NCI-H524 treated with DMSO at 0.1 percent for 48 hours (cell line): ENCODE measurements at regions not wholly inside any gene's neighbourhood (a gene's known extent, or its start where the extent isn't known, plus 50 kb on each side); places are given as distances from the start of the nearest gene placed in this dataset.

Experiments
- DNase-seq: peaks from one replicate; lab custom pipeline; 2025; lab: John Stamatoyannopoulos, UW

- no peak for DNase-seq
Measured at GRCh38 chr21:35254006-35254764, 205.1 kb upstream of the RUNX1 start.

DNA sequence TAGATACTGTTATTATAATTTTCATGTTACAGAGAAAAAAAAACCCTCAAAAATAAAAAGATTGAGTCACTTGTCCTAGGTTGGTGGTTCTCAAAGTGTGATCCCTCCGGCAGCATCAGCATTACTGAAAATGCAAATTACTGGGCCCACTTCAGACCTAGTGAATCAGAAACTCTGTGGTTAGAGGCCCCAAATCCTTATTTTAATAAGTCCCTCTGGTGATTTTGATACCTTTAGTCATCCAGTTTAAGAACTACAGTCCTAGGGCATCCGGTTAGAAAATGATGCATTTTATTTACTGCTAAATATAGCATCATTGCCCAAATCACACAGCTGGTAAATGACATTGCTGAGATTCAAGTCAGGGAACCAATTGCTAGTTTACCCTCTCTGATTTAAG lies 203.7 kb upstream of the RUNX1 start:
- no peak for DNase-seq

GRCh38 chr21:35249636-35250035 lies 200.5 kb upstream of the RUNX1 start:
- no peak for DNase-seq

- DNase-seq: no peak
Measured at GRCh38 chr21:35245879-35246278, 196.8 kb upstream of the RUNX1 start.

DNA sequence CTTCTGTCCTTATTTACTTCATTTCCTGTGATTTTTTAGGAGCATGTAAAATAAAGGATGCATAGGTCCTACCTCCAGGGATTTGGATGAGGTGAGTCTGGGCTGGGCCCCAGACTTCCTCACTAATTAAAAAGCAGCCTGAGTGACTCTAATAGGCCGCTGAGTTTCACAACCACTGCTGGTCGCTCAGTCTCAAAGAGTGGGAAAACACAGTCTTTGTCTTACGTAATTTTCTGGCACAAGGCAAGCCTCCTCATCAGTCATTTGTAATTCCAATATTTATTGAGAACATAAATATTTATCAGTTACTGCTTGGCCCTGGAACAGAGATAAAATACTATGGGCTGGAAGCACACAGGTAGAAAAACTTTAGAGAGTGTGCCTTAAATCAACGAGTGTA lies 195.4 kb upstream of the RUNX1 start:
- DNase-seq: no peak

- DNase-seq: no peak
Measured at GRCh38 chr21:35243171-35243570, 194.1 kb upstream of the RUNX1 start.

GRCh38 chr21:35239811-35240219 lies 190.7 kb upstream of the RUNX1 start:
- DNase-seq: peak; percentile 96

- no peak for DNase-seq
Measured at GRCh38 chr21:35238119-35238518, 189.0 kb upstream of the RUNX1 start.

GRCh38 chr21:35237287-35237686 lies 188.2 kb upstream of the RUNX1 start:
- no peak for DNase-seq

GRCh38 chr21:35236090-35236489 lies 187.0 kb upstream of the RUNX1 start:
- DNase-seq: no peak

- DNase-seq: no peak
Measured at GRCh38 chr21:35234725-35235124, 185.6 kb upstream of the RUNX1 start.

- DNase-seq: no peak
Measured at GRCh38 chr21:35233756-35234155, 184.7 kb upstream of the RUNX1 start.

DNA sequence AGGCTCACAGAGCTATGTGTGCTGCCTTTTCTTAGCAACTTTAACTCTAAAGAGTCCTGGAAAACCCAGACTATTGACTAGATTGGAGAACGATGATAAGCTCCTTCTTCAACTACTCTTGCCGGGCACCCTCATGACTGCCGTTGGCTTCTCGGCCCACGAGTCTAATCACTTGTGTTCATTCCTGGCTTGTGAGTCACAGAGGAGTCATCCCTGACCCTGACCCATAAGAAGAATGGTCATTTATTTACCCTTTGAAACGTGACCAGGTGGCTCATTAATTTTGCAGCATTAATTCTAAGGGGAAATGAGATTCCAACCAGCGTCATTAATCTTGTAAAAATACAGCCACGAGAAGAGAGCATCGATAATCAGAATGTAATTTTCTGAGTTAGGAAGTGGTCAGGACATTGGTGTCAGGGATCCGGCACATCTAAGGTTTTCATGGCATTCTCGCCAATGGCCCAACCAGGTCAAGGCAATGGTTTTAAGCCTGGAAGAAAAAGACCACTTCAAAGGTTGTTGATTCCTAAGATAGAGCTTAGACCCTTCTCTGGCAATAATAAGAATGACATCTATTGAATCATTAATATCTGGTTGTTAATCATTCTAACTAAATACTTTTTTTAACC lies 183.6 kb upstream of the RUNX1 start:
- DNase-seq: no peak

GRCh38 chr21:35231090-35231489 lies 182.0 kb upstream of the RUNX1 start:
- DNase-seq: no peak

DNA sequence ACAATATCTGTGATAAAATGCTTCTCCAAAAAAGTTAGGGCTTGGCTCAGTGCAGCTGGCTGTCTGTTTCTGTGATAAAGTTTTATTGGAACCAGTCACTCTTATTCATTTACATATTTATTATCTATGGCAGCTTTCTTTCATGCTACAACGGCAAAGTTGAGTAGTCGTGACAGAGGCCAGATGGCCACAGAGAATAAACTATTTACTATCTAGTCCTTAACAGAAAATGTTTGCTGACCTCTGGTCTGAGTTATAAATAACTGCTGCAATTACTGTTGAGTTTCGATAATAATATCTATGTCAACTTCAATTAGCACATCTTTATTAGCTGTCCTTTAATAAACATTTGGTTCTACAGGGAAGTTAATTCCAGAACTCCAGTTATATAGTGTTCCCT lies 180.2 kb upstream of the RUNX1 start:
- DNase-seq: no peak

DNA sequence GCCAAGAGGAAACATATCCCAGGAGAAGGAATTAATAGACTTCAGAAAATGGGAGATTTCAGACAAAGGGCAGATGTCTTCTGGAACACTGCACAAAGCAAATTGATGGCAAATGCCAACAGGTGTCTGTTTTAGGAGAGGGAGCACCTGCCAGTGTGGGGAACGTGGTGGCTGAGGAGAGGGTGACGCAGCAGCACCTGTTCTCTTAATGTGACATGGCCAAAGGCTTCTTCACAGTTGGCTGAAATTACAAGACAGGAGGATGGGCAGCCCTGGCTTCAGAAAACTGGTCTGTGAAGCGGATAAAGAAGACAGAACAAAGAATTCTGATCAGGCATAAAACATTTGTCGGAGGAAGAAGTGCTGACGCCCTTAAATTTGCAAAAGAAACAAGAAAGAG lies 178.7 kb upstream of the RUNX1 start:
- no peak for DNase-seq

GRCh38 chr21:35226968-35227744 lies 178.1 kb upstream of the RUNX1 start:
- no peak for DNase-seq

DNA sequence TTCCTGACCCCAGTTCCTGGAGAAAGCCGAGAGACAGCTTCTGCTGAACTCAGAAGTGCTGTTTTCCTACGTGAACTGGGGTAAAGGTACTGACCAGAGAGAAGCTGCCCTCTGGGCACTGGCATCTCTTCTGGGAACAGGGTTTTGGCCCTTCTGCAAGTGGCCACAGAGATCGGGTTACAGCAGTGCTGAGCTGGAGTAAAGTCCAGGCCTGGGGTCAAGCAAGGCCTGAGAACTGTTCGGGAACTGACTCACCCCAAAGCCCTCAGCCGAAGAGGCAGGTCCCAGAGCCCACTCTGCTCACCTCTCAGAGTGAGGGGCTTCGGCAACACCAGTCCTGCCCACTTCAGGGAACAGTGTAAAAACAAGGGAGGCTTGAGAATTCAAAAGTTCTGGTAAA lies 177.2 kb upstream of the RUNX1 start:
- no peak for DNase-seq

DNA sequence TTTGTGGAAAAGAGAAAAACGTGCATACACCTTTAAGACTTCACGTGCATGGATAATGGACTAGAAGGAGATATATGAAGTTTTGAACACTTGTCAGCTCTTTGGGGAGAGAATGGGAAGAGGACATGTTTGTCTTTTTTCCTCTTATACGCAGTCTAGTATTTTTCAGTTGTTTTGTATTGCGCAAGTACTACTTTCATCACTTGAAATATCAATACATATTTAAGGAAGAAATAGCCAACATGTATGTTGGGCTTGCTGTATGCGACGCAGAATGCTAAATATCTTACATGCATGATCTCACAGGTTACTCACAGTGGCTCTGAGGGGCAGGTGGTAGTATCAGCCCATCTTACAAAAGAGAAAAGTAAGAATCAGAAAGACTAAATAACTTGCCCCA lies 176.5 kb upstream of the RUNX1 start:
- DNase-seq: no peak

- DNase-seq: no peak
Measured at GRCh38 chr21:35223480-35224156, 174.5 kb upstream of the RUNX1 start.

GRCh38 chr21:35222541-35222941 lies 173.4 kb upstream of the RUNX1 start:
- DNase-seq: no peak

DNA sequence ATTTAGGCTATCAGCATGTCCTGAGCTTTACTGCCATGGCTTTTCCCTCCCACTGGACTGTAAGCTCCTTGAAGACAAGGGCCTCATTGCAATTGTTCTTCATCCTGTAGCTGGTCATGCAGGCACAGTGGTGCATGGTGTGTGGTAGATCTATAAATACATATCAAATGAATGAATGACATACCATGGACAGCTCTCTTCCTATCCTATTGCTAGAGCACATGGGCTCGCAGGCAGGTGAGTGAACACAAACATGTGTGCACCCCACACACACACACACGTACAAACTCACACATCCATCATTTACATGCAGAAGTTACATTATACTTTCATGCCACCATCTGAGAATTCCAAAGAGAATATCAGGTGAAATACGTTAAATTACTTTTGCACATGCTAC lies 172.9 kb upstream of the RUNX1 start:
- no peak for DNase-seq

GRCh38 chr21:35220301-35220700 lies 171.2 kb upstream of the RUNX1 start:
- DNase-seq: no peak
